GM12892 (cell line): ENCODE measurements at regions not wholly inside any gene's neighbourhood (a gene's known extent, or its start where the extent isn't known, plus 50 kb on each side); places are given as distances from the start of the nearest gene placed in this dataset.

Experiments
- DNase-seq: peaks from one replicate; pipeline ENCODE4 v3.0.0; 2011; ENCODE audit not compliant: insufficient read length
- FAIRE-seq: peaks from 2 replicates; lab custom pipeline; 2011; peaks lifted over from hg19 to GRCh38; lab: Jason Lieb, UNC
- POLR2A ChIP-seq: IDR thresholded peaks from 2 replicates; pipeline ENCODE4 v1.6.1; 2011; ENCODE audit warnings: low read depth, low read length, control low read depth
- POLR2AphosphoS5 ChIP-seq: IDR thresholded peaks from 2 replicates; pipeline ENCODE4 v1.6.1; 2011; ENCODE audit warnings: low read depth, low read length, control low read depth
- TAF1 ChIP-seq: IDR thresholded peaks from 2 replicates; pipeline ENCODE4 v1.6.1; 2011; ENCODE audit warnings: low read depth, mild to moderate bottlenecking, control low read depth, low read length, borderline replicate concordance

- TF ChIP-seq POLR2A (no peak), POLR2AphosphoS5 (no peak)
- DNase-seq (no peak), FAIRE-seq (no peak)
Observed at GRCh38 chr14:29102996-29103395, 336.4 kb downstream of the FOXG1 start.

DNA sequence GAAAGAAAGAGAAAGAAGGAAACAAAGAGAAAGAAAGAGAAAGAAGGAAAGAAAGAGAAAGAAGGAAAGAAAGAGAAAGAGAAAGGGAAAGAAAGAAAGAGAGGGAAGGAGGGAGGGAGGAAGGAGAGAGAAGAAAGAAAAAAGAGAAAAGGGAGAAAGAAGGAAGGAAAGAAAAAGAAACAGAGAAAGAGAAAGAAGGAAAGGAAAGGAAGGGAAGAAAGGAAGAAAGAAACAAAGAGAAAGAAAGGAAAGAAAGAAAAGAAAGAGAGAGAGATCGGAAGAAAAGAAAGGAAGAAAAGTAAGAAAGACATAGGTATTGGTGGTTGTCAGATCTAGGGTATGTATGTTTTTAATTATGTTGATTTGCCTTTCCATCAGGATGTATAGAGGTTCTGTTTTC, 342.3 kb downstream of the FOXG1 start:
- FAIRE-seq = no peak
- TF ChIP-seq POLR2AphosphoS5 (no peak), TAF1 (no peak), POLR2A (no peak)

DNA sequence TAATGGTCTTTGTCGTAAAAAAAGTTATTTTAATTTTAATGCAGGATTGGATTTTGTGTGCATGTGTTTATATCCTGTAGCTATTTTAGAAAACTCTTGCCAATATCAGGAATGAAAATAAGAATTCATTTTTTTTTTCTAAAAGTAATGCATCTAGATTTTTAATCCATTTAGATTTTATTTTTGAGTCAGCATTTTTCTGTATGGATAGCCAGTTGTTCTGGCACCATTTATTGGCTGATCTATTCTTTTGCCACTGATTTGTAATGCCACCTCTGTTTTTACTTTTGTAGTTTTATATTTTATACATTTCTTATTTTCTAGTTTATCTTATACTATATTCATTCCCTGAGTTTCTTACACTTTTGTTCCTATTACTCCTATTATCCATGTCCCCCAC, 343.0 kb downstream of the FOXG1 start:
- FAIRE-seq (no peak), DNase-seq (no peak)

More for the DNA sequence above, 342.3 kb downstream of the FOXG1 start:
- DNase-seq = no peak

GRCh38 chr14:29111554-29111953, 345.0 kb downstream of the FOXG1 start:
- FAIRE-seq (no peak), DNase-seq (no peak)
- TF ChIP-seq POLR2A = no peak
- no peak for TF ChIP-seq POLR2AphosphoS5
- TF ChIP-seq TAF1 = no peak

More for the DNA sequence above, 343.0 kb downstream of the FOXG1 start:
- TF ChIP-seq TAF1 = no peak
- TF ChIP-seq POLR2AphosphoS5 = no peak
- TF ChIP-seq POLR2A = no peak

GRCh38 chr14:29123017-29123416, 356.4 kb downstream of the FOXG1 start:
- FAIRE-seq (no peak), DNase-seq (no peak)
- TF ChIP-seq POLR2A = no peak

DNA sequence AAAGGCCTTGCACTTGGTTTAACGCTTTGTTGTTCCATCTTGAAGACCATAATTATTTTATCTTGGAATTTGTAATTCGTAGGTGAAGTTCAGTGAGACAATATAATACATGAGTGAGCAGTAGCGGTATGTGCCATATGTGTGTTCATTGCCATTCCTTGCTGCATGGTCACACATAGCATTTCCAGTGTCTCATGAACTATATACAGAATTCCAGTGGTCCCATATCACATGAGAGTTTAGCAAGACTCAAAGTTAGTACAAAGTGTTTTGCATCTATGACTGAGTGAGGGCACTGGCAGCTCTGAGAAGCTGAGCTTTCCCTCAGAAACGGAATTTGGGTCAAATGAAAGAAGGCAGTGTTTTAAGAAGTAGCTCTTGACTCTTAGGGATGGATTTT, 359.8 kb downstream of the FOXG1 start:
- no peak for TF ChIP-seq POLR2AphosphoS5
- TF ChIP-seq TAF1 = no peak
- TF ChIP-seq POLR2A = no peak
- no peak for DNase-seq
- no peak for FAIRE-seq

DNA sequence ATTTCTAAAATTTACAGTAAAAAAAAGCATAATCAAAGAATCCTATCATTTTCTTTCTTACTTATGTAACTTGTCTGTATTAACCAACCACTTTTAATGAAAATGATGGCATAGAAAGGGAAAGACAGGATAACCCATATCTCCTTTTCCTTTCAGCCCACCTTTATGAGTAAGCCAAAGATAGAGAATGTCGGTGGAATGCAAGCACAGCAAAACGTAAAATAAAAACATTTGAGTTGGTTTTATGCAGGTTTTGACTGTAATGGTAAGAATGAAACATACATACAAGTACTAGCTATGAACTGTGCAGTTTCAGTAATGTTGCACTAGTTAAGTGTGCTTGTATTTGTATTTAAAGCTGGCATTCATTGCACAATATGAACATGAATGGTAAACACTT, 360.3 kb downstream of the FOXG1 start:
- TF ChIP-seq POLR2A (no peak), POLR2AphosphoS5 (no peak), TAF1 (no peak)
- DNase-seq (no peak), FAIRE-seq (no peak)

- no peak for FAIRE-seq
- no peak for TF ChIP-seq TAF1
- no peak for TF ChIP-seq POLR2AphosphoS5
- TF ChIP-seq POLR2A = no peak
- DNase-seq = no peak
Observed at GRCh38 chr14:29140016-29140415, 373.4 kb downstream of the FOXG1 start.

DNA sequence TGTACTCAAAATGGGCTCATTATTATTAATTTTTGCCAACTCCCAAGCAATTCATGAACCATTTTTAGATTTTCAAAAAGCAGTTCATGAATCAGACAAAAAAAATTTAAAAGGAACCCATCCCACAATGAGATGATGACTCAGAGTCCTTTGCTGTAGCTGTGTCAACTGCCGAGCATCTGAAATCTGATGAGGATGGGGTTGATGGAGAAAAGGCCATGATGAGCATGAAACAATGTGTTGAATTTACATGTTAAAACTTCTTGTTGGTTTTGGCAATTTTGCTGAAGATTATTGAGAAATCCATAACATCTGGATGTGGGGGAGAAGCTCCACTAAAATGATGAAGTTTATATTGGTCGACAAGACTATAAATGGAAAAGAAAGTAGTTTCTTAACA, 378.0 kb downstream of the FOXG1 start:
- FAIRE-seq (no peak), DNase-seq (no peak)

DNA sequence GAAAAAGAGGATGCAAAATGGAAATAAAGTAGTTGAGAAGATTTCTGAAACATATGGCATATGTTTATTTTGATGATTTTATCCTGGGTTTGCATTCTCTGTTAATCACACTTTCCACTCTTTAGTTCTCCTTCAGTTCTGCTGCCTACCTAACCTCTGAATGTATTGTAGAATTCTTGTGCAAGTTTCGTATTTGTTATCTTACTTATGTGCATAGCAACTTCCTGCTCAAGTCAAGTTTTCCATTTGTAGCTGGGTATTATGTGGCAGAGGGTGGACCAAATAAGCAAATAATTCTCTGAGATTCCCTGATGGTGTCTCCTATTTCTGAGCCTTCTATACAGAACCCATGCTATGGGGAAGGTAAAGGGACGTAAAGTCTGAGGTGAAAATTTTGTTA, 381.6 kb downstream of the FOXG1 start:
- DNase-seq (no peak), FAIRE-seq (no peak)
- no peak for TF ChIP-seq TAF1
- TF ChIP-seq POLR2A = no peak
- no peak for TF ChIP-seq POLR2AphosphoS5

More for the DNA sequence above, 378.0 kb downstream of the FOXG1 start:
- no peak for TF ChIP-seq POLR2AphosphoS5
- TF ChIP-seq TAF1 = no peak
- no peak for TF ChIP-seq POLR2A

DNA sequence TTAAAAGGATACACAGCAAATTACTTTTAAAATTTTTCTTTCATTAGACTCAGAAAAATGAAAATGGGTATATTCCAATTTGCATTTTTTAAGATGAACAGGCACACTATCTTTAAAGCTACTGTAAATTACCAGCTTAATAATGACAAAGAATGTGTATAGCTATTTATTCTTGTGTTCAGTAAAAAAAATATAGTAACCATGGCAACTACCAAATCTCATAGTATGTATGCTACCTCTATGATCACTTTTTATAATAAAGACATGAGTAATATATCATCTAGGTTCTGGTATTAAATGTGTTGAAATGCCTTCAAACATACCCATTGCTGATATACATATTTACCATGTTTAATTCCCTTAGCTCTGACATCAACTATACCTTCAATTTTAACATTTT, 383.2 kb downstream of the FOXG1 start:
- TF ChIP-seq POLR2A (no peak), POLR2AphosphoS5 (no peak), TAF1 (no peak)
- FAIRE-seq (no peak), DNase-seq (no peak)

GRCh38 chr14:29150659-29151058, 384.1 kb downstream of the FOXG1 start:
- no peak for DNase-seq
- FAIRE-seq = no peak
- TF ChIP-seq POLR2A = no peak
- TF ChIP-seq POLR2AphosphoS5 = no peak
- TF ChIP-seq TAF1 = no peak

GRCh38 chr14:29156096-29156495, 389.5 kb downstream of the FOXG1 start:
- FAIRE-seq (no peak), DNase-seq (no peak)
- TF ChIP-seq TAF1 = no peak
- TF ChIP-seq POLR2AphosphoS5 = no peak
- no peak for TF ChIP-seq POLR2A
